ENCODE measurements at regions not wholly inside any gene's neighbourhood (a gene's known extent, or its start where the extent isn't known, plus 50 kb on each side); places are given as distances from the start of the nearest gene placed in this dataset.

DNA sequence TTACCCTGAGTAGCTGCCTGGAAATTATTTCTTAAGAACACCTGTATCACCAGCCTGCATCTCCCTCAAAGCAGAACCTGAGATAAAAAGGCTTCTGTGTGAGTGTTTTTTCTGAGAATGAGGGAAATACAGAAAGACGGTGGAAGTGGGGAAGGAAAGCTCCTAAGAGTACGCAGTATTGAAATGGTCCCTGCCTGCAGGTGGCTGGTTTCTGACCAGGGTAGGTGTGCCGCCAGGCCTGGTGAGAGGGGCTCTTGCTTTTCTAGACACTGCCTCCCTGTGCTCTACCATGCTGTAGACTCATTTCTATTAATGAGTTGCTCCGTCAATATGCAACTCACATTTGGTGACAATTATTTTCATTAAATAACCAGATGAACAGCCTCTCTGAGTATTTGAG is 201.7 kb downstream of the MAP2K4 start:
- Histone ChIP-seq H3K4me2 (ENCODE audit: insufficient read depth, insufficient read length, low read length) (peak overlapping the region; percentile 14), H3K23me2 (ENCODE audit: insufficient read length, low read depth, low read length, poor library complexity, severe bottlenecking) (no peaks in the 10 kb centered on the region), H4K5ac (ENCODE audit: insufficient read length, low read depth, low read length) (no peak overlapping the region), H4K20me1 (ENCODE audit: control insufficient read depth, insufficient read depth, insufficient read length) (no peaks in the 10 kb centered on the region), H2BK12ac (ENCODE audit: insufficient read length, low read depth, low read length) (no peak overlapping the region), H2BK5ac (ENCODE audit: insufficient read length, low read length) (no peak overlapping the region), H3K23ac (ENCODE audit: insufficient read length, low read depth, low read length) (no peak overlapping the region), H2BK120ac (ENCODE audit: low read depth, low read length, poor library complexity, severe bottlenecking) (no peak overlapping the region), H4K91ac (ENCODE audit: insufficient read length, low read depth, low read length) (no peak overlapping the region), H3K14ac (ENCODE audit: insufficient read depth, low read length) (no peak overlapping the region), H3K27me3 (ENCODE audit: insufficient read depth, low read length) (no peaks in the 10 kb centered on the region), H3K9me3 (ENCODE audit: control insufficient read depth, low read depth, low read length) (no peaks in the 10 kb centered on the region), H2BK15ac (ENCODE audit: low read depth, low read length) (no peak overlapping the region), H2AK5ac (ENCODE audit: insufficient read length, low read length) (no peak overlapping the region), H3K18ac (ENCODE audit: insufficient read length, low read depth, low read length) (no peak overlapping the region), H3K79me1 (ENCODE audit: insufficient read depth, low read depth, low read length, poor library complexity, severe bottlenecking) (no peaks in the 10 kb centered on the region), H3K79me2 (ENCODE audit: insufficient read depth, low read length) (no peaks in the 10 kb centered on the region), H3K9ac (ENCODE audit: extremely low read depth, insufficient read length, low read length) (no peak overlapping the region), H3T11ph (ENCODE audit: low read length) (no peak overlapping the region), H2BK20ac (ENCODE audit: low read depth, low read length, poor library complexity, severe bottlenecking) (no peak overlapping the region), H3K56ac (ENCODE audit: insufficient read length, low read depth, low read length) (no peak overlapping the region), H3K4ac (ENCODE audit: low read depth, low read length) (no peak overlapping the region), H3K27ac (ENCODE audit: insufficient read length, low read depth, low read length) (no peak overlapping the region), H2AFZ (ENCODE audit: low read length) (no peak overlapping the region), H3K4me1 (ENCODE audit: insufficient read depth, low read length) (no peaks in the 10 kb centered on the region), H4K8ac (replicated peaks; ENCODE audit: insufficient read length, low read depth, low read length) (no peak overlapping the region)
- no peaks in the 10 kb centered on the region for H3K9me3 Mint-ChIP-seq
- TF ChIP-seq, protein P1, sequence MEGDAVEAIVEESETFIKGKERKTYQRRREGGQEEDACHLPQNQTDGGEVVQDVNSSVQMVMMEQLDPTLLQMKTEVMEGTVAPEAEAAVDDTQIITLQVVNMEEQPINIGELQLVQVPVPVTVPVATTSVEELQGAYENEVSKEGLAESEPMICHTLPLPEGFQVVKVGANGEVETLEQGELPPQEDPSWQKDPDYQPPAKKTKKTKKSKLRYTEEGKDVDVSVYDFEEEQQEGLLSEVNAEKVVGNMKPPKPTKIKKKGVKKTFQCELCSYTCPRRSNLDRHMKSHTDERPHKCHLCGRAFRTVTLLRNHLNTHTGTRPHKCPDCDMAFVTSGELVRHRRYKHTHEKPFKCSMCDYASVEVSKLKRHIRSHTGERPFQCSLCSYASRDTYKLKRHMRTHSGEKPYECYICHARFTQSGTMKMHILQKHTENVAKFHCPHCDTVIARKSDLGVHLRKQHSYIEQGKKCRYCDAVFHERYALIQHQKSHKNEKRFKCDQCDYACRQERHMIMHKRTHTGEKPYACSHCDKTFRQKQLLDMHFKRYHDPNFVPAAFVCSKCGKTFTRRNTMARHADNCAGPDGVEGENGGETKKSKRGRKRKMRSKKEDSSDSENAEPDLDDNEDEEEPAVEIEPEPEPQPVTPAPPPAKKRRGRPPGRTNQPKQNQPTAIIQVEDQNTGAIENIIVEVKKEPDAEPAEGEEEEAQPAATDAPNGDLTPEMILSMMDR (conservative IDR thresholded peaks at IDR 0.05) = no peak
- WGBS (ENCODE audit: extremely low coverage, insufficient read length, low lambda C conversion rate) = no CpG with 5 or more reads among the region's 4 CpGs
- H3K27me3 Mint-ChIP-seq (ENCODE audit: low read depth) = peaks cover 17% of the 10 kb centered on the region
- no peak for DNase-seq
- peaks cover 0 to 5% (median 2%) of the 10 kb centered on the region in 3 experiments; a peak in 4 of 7 replicates for H3K36me3 Mint-ChIP-seq (ENCODE audit: insufficient read depth in 1 of 3, low read depth in 3 of 3)
- H3K27ac Mint-ChIP-seq = no peak overlapping the region
- peaks cover 11 to 12% of the 10 kb centered on the region in 2 experiments for H3K4me1 Mint-ChIP-seq
- H3K4me3 Mint-ChIP-seq = peak overlapping the region in 1 of 2 experiments; percentile 23; a peak in 1 of 5 replicates

Measured in H9 (cell line).